Endothelial cell of umbilical vein (primary cell): ENCODE measurements at regions not wholly inside any gene's neighbourhood (a gene's known extent, or its start where the extent isn't known, plus 50 kb on each side); places are given as distances from the start of the nearest gene placed in this dataset.

ENCODE experiments used
- BruUV-seq: library from RNA; stranded (reverse); fragments of 400-500 nt; replicated peaks from 2 replicates; lab custom pipeline; 2021; lab: Mats Ljungman, UMichigan
- CTCF ChIA-PET: fragments of 300-600, 350-600 bp; sonication (Branson Sonifier 250); formaldehyde crosslinking; loops from one replicate; lab custom pipeline; 2021; ENCODE audit warnings: antibody characterized with exemption, inconsistent platforms; lab: Charles Lee
- POLR2A ChIA-PET: fragments of 300-600, 350-600 bp; sonication (Branson Sonifier 250); formaldehyde crosslinking; loops from one replicate; lab custom pipeline; 2021; ENCODE audit warnings: antibody characterized with exemption, inconsistent platforms; lab: Charles Lee
- DNase-seq: peaks from one replicate; pipeline ENCODE4 v3.0.0-alpha.2; 2011; ENCODE audit warnings: low read depth, low spot score
- FAIRE-seq: peaks from 2 replicates; lab custom pipeline; 2011; peaks lifted over from hg19 to GRCh38; lab: Jason Lieb, UNC
- H2AFZ ChIP-seq: 2 replicates; pipeline ENCODE4 v1.6.0; 2012; ENCODE audit warnings: low read depth, low read length, control low read depth, inconsistent platforms
- H3K27ac ChIP-seq: 2 replicates; pipeline ENCODE4 v1.5.1; 2011; ENCODE audit warnings: low read depth, mild to moderate bottlenecking, control low read depth, low read length, moderate library complexity; ENCODE audit not compliant: insufficient read depth
- H3K27me3 ChIP-seq, 2 experiments: 2 replicates each; pipeline versions ENCODE4 v1.6.0 to v1.6.1; 2011; ENCODE audit warnings: low read length in 2 of 2, mixed read lengths in 1 of 2; ENCODE audit not compliant: control insufficient read depth in 2 of 2, insufficient read depth in 2 of 2
- H3K36me3 ChIP-seq, 2 experiments: 2 replicates in 1 of 2; 3 replicates in 1 of 2; pipeline ENCODE4 v1.5.1; 2011; ENCODE audit warnings: low read length in 2 of 2, mild to moderate bottlenecking in 1 of 2, moderate library complexity in 1 of 2; ENCODE audit not compliant: control insufficient read depth in 2 of 2, insufficient read depth in 2 of 2; ENCODE audit errors: extremely low read depth in 1 of 2
- H3K4me1 ChIP-seq: 3 replicates; pipeline ENCODE4 v1.5.1; 2011; ENCODE audit warnings: mild to moderate bottlenecking, low read length; ENCODE audit not compliant: control insufficient read depth, insufficient read depth; ENCODE audit errors: extremely low read depth
- H3K4me2 ChIP-seq: 2 replicates; pipeline ENCODE4 v1.6.1; 2011; ENCODE audit warnings: low read length, control low read depth, mixed read lengths; ENCODE audit not compliant: insufficient read depth
- H3K4me3 ChIP-seq, 3 experiments: fragments of 200-600 bp in 1 of 3; sonication (generic), shearing (Covaris generic) in 1 of 3; replicated peaks in 1 of 3; 2 replicates each; pipeline ENCODE4 v1.5.1; 2011 to 2016; ENCODE audit warnings: control low read depth in 3 of 3, low read length in 3 of 3, mild to moderate bottlenecking in 2 of 3, inconsistent platforms in 1 of 3, low read depth in 1 of 3, moderate library complexity in 1 of 3; ENCODE audit not compliant: insufficient read depth in 1 of 3
- H3K79me2 ChIP-seq: 2 replicates; pipeline ENCODE4 v1.6.0; 2012; ENCODE audit warnings: low read length, inconsistent platforms; ENCODE audit not compliant: control insufficient read depth, insufficient read depth
- H3K9ac ChIP-seq: replicated peaks from 2 replicates; pipeline ENCODE3; 2011; ENCODE audit warnings: low read length, control low read depth; ENCODE audit not compliant: insufficient read depth; ENCODE audit errors: extremely low read depth
- H3K9me1 ChIP-seq: replicated peaks from 3 replicates; pipeline ENCODE4 v1.6.0; 2011; ENCODE audit warnings: mild to moderate bottlenecking, low read length; ENCODE audit not compliant: control insufficient read depth, insufficient read depth; ENCODE audit errors: extremely low read depth
- H3K9me3 ChIP-seq: replicated peaks from 2 replicates; pipeline ENCODE4 v1.5.1; 2012; ENCODE audit warnings: low read length, inconsistent platforms; ENCODE audit not compliant: control insufficient read depth, insufficient read depth
- H4K20me1 ChIP-seq: replicated peaks from 2 replicates; pipeline ENCODE3; 2011; ENCODE audit warnings: mild to moderate bottlenecking, low read length; ENCODE audit not compliant: control insufficient read depth, insufficient read depth; ENCODE audit errors: extremely low read depth
- EZH2 ChIP-seq: IDR thresholded peaks from 2 replicates; pipeline ENCODE4 v1.6.1; 2012; ENCODE audit warnings: borderline replicate concordance, low read depth, mild to moderate bottlenecking, moderate library complexity, low read length, inconsistent platforms; ENCODE audit not compliant: severe bottlenecking
- FOS ChIP-seq: IDR thresholded peaks from 2 replicates; pipeline ENCODE4 v1.6.1; 2011; ENCODE audit warnings: mild to moderate bottlenecking, low read length, moderate library complexity, borderline replicate concordance; ENCODE audit not compliant: insufficient read depth
- GATA2 ChIP-seq: IDR thresholded peaks from 2 replicates; pipeline ENCODE4 v1.7.0; 2011; ENCODE audit warnings: low read depth, mild to moderate bottlenecking, moderate library complexity, mixed read lengths, low read length; ENCODE audit not compliant: insufficient read length, insufficient read depth
- JUN ChIP-seq: IDR thresholded peaks from 2 replicates; pipeline ENCODE4 v1.6.1; 2011; ENCODE audit warnings: borderline replicate concordance, low read depth; ENCODE audit not compliant: insufficient read length, insufficient read depth
- MAX ChIP-seq: IDR thresholded peaks from 2 replicates; pipeline ENCODE4 v1.6.1; 2011; ENCODE audit not compliant: insufficient read depth, insufficient read length
- MYC ChIP-seq: IDR thresholded peaks from one replicate; pipeline ENCODE4 v1.6.1; 2011; ENCODE audit warnings: mild to moderate bottlenecking, low read depth, low read length
- POLR2A ChIP-seq: IDR thresholded peaks from 2 replicates; pipeline ENCODE4 v1.6.1; 2012; ENCODE audit warnings: low read depth, mild to moderate bottlenecking, control low read depth, low read length
- POLR2AphosphoS5 ChIP-seq: IDR thresholded peaks from 2 replicates; pipeline ENCODE4 v1.6.1; 2012; ENCODE audit warnings: low read depth, mild to moderate bottlenecking, control low read depth, low read length, moderate library complexity; ENCODE audit not compliant: insufficient read depth
- dilution Hi-C: fragments of 300-500 bp; cut with MboI; formaldehyde crosslinking; loops from one replicate; pipeline ENCODE4 v1.15.0; 2019; ENCODE audit warnings: low sequenced_read_pairs; ENCODE audit not compliant: extremely low pct_ligation_motif_present
- intact Hi-C: fragments of 100-400 bp; cut with micrococcal nuclease; formaldehyde crosslinking; loops from one replicate; pipeline ENCODE4 v1.10.0; 2022
- TF ChIP-seq, protein P1 (sequence below), 2 donors: IDR thresholded peaks; 1 replicate in 1 of 2; 2 replicates in 1 of 2; pipeline ENCODE4 v1.5.1; 2011; ENCODE audit warnings: low read length in 2 of 2, mild to moderate bottlenecking in 2 of 2, moderate library complexity in 2 of 2, control low read depth in 1 of 2, inconsistent platforms in 1 of 2, low read depth in 1 of 2; ENCODE audit not compliant: insufficient read depth in 1 of 2; ENCODE audit errors: extremely low read depth in 1 of 2

DNA sequence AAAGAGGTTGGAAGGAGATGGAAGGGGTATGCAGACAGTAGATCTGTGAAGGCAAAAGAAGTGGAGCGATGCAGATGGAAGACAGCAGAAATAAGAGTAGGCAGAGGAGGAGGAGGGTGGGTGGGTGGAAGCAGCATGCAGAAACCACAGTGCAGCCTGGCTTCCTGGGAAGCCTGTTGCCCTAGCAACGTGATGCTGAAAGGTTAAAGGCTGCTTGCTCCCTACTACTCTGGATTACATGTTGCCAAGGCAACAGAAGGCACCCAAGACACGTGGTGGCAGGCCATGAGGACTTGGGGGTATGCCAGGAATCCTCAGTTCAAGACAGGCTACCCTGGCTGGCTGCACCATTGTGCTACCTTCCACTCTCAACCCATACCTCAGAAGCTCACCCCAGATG lies 129.6 kb downstream of the GRIN2B start:
- no peaks in the 10 kb centered on the region for H3K27me3 ChIP-seq
- FAIRE-seq (no peak), DNase-seq (no peak)
- dilution Hi-C loops = no loop called here
- no peaks in the 10 kb centered on the region for H3K79me2 ChIP-seq
- H3K4me1 ChIP-seq = no peaks in the 10 kb centered on the region
- no peak overlapping the region for H3K27ac ChIP-seq
- ChIA-PET POLR2A (no interaction called here), CTCF (no interaction called here)
- no peaks in the 10 kb centered on the region for H3K9me1 ChIP-seq
- H3K4me2 ChIP-seq = no peak overlapping the region
- H3K36me3 ChIP-seq = no peaks in the 10 kb centered on the region
- no peaks in the 10 kb centered on the region for H4K20me1 ChIP-seq
- no peaks in the 10 kb centered on the region for H3K9me3 ChIP-seq
- no peak overlapping the region for H3K9ac ChIP-seq
- H2AFZ ChIP-seq = no peak overlapping the region
- no peak overlapping the region for H3K4me3 ChIP-seq
- intact Hi-C loops = no loop called here
- TF ChIP-seq JUN = no peak
- no peak for TF ChIP-seq POLR2AphosphoS5
- TF ChIP-seq MAX = no peak
- TF ChIP-seq FOS = no peak
- no peak for TF ChIP-seq EZH2
- TF ChIP-seq GATA2 = no peak
- no peak for TF ChIP-seq MYC
- TF ChIP-seq POLR2A = no peak
- TF ChIP-seq, protein P1, sequence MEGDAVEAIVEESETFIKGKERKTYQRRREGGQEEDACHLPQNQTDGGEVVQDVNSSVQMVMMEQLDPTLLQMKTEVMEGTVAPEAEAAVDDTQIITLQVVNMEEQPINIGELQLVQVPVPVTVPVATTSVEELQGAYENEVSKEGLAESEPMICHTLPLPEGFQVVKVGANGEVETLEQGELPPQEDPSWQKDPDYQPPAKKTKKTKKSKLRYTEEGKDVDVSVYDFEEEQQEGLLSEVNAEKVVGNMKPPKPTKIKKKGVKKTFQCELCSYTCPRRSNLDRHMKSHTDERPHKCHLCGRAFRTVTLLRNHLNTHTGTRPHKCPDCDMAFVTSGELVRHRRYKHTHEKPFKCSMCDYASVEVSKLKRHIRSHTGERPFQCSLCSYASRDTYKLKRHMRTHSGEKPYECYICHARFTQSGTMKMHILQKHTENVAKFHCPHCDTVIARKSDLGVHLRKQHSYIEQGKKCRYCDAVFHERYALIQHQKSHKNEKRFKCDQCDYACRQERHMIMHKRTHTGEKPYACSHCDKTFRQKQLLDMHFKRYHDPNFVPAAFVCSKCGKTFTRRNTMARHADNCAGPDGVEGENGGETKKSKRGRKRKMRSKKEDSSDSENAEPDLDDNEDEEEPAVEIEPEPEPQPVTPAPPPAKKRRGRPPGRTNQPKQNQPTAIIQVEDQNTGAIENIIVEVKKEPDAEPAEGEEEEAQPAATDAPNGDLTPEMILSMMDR (IDR thresholded peaks at IDR 0.05; ENCODE audit: extremely low read depth in 1 of 2, insufficient read depth in 1 of 2, low read depth in 1 of 2, low read length in 2 of 2) = no peak
- BruUV-seq = no TSS peak
